AML-193 (cell line): ENCODE measurements at regions not wholly inside any gene's neighbourhood (a gene's known extent, or its start where the extent isn't known, plus 50 kb on each side); places are given as distances from the start of the nearest gene placed in this dataset.
A peak's percentile ranks its signal among the peaks of the same experiment; 100 is the strongest.

ENCODE experiments used
- DNase-seq, 2 experiments: peaks; one replicate each; lab custom pipeline; 2025; lab: John Stamatoyannopoulos, UW

DNA sequence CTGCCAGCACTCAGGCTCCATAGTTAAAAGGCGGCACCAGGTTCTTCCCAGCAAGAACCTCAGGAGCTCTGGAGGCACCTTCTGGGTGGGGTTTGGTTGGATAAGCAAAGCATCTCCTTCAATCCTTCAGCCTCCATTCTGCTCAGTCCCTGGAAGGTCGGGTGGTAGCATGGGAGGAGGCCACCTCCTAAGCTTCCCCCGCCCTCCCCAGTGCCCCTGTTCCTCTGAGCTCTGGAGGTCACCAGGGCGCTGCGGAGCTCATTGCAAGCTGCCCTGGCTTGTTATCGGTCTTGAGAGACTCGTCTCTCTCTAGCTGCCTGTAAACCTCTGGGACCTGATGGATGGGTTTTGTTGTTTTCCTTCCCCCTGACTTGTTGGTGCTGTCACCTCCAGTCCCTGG lies 124.8 kb downstream of the RPLP1 start:
- DNase-seq: no peak

DNA sequence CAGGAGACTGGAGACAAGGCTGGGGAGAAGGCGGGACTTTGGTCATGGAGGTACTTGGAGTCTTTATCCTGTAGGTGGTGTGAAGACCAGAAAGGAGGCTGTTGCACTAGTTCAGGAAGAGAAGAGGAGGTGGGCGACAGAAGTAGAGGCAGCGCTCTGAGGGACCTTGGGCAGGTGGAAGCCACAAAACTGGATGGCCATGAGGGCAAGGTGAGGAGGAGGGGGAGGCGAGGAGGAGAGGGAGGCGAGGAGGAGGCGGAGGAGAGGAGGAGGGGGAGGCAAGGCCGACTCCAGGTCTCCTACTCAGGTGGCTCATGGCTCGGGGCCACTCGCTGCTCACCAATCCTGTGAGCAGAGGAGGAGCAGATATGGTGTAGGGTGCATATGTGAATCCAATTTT lies 125.6 kb downstream of the RPLP1 start:
- no peak for DNase-seq

DNA sequence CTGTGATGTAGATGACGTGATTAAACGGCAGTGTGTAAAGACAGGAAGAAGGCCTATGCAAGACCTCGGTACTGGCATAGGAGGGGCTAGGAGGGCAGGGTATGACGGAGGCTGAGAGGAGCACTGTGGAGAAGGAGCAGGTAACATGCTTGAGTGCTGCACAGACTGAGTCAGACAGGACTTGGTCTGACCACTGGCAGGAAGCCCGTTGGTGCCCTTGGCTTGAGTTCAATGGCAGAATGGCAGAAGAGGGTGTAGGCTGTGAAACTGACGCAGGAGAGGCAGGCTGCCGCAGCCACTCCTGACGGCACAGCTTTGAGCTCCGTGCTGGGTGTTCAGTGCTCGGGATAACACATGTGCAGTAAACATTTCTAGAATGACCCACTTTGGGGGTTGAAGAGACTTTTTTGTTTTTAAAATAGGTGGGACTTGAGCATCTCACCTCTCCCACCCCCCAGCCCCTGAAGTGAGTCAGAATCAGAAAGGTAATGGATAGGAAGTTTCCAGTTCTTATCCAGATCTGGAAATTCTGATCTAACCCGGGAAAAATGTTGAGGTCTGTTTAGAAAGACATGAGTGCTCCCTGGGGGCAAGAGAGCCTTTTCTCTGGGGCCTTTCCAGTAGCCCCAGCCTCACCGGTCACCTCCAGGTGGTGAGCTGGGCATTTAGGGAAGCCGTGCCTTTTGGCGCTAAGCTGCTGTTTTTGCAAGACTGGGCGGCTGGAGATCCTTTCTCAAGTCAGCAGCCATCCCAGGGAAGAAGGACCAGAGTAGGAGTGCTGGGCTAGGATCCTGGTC lies 126.4 kb downstream of the RPLP1 start:
- DNase-seq: no peak

DNA sequence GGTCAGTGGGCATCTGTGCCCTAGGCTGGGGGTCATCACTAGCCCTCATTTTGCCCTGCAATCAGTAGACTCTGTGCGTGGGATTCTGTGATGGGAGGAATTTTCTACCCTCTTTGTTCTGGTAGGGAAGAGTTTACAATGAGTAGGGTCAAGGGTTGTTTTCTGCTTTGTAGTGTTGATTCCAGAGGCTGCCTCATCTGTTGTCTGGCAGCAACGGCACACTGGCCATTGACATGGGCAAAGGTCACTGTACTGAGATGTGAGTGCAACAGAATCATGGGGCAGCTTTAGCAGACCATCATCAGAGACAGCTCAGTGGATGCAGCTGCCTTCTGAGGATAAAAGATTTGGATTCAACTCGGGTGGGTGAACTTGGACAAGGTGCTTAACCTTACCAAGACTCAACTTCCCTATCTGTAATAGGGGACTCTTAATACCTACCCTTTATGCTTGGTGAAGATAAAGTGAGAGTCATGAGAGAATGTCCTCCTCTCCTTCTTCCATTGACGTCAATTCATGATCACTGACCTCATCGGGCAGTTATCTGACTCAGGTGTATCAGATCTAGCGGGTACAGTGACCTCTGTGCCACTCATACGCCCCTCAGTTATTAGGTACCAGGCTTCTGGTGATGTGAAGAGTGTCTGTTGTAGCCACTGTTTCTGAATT lies 127.5 kb downstream of the RPLP1 start:
- no peak for DNase-seq

DNA sequence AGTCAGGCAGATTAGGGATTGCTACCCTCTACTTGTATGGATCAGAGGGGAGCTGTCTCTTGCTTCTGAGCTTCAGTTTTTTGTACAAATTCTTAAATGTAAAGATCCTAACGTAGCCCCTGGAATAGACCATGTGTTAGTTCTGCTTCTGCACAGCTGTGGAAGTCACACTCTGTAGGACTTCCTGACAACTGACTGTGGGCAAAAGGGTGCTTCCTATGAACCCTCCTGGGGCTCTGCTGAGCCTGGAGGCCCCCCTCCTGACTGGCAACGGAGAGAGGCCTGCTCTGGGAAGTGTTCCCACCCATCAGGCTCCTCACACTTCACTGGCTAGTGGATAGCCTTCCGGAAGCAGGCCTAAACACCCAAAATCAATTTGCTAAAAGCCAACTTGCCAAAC lies 131.0 kb downstream of the RPLP1 start:
- DNase-seq: peak; percentile 2 to 28

DNA sequence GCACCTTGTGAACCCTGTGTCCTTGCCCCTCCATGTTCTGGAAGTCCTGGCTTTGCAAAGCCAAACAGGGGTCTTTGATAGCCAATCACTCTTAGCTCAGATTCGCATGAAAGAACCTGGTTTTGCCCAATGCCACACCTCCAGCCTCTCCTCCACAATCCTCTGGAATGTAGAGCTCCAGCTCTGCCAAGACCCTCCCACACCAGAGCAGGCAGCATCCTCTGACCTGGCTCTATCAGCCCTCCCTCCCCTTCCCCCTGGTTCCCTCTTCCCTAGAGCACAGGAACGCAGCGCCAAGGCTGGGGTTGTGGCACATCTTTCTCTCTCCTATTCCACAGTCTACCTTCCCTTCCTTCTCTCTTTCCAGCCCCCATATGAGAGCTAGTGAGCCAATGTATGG lies 133.3 kb downstream of the RPLP1 start:
- DNase-seq: no peak

DNA sequence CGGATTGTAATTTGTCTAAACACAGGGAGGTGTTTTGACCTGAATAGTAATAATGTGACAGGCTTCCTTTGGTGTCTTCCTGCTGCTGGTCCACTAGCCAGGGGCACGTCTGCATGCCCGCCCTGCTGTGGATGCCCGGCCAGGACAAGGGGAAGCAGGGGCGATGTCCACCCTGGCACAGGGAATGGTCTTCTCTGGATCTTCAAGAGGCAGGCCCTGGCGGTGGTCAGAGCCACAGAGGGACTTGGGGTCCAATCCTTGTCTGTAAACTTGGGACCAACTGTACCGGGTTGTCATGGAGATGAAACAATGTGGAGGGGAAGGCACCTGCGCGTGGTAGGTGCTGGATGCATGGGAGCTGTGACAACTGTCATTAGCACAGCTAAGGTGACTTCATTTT lies 134.1 kb downstream of the RPLP1 start:
- DNase-seq: no peak

DNA sequence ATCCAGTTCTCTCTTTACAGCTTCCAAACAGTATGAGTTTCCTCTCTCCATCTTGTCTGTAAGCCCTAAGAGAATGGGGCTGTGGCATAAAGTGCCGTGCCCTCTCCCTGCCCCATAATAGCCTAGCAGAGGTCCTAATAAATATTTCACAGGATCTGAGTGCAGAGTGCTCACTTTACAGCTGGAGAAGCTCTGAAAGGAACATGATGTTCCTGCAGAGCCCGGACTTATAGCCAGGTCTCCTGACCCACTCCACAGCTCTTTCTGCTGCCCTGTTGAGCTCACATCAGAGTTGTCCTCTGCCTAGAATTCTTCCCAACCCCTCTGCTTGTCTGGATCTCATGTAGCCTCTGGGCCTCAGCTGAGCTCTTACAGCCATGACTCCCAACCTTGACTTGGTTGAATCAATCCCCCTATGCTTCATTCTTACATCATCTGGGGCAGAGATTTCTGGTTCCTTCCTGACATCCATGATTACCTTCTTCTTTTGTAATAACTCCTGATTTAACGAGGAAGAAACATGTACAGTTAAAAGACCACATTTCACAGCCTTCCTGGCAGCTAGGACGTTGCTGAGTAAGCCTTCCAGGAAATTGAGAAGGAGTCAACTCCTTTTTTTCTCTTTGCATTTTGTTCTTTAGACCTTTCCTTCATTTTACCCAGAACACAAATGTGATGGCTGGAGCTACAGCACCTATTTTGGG lies 135.3 kb downstream of the RPLP1 start:
- no peak for DNase-seq

DNA sequence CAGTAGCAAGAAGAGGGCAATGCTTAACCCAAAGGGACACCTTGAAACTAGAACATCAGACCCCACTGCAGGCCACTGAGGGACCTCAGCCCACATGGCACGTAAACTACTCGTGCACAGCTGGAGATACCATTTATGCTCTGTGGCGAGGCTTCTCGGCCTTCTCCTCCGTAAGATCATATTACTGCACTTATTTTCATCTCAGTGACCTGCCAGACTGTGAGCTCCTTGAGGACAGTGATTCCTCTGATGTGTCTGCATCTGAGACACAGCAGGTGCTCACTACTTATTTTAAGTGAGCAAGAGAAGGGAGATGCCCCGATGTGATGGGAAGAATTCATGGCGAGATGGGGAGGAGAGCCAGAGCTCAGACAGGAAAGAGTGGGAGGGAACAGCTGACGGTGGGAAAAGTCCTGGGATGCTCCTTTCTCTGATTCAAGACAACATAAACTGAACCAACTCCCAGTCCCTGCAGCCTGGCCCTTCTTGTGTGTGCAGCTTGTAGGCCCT lies 137.6 kb downstream of the RPLP1 start:
- DNase-seq: no peak

DNA sequence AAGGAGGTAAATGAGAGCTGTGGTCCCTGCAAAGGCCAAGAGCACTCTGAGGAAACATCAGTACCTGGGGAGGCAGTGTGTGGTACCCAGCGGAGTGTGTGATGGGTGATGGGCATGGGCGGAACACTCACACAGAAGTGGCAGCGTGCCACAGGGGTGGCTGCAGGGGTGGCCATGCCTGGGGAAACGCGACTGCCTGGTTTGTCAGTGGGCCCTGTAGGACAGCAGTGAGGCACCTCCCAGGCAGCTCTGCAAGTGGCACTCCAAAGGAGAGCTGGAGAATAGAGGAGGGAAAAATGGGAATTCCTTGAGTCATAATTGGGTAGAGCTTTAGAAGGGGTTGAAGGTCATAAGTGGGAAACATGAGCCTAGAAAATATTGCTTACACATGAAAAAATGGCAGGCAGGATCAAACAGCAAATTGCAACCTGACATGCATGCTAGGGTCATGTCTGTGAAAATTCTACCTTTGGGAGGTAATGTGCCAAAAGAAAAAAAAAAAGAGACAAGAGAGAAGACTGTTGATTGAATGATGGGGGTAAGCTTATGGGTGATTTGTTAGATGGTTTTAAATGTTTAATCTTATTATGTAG lies 138.4 kb downstream of the RPLP1 start:
- no peak for DNase-seq

DNA sequence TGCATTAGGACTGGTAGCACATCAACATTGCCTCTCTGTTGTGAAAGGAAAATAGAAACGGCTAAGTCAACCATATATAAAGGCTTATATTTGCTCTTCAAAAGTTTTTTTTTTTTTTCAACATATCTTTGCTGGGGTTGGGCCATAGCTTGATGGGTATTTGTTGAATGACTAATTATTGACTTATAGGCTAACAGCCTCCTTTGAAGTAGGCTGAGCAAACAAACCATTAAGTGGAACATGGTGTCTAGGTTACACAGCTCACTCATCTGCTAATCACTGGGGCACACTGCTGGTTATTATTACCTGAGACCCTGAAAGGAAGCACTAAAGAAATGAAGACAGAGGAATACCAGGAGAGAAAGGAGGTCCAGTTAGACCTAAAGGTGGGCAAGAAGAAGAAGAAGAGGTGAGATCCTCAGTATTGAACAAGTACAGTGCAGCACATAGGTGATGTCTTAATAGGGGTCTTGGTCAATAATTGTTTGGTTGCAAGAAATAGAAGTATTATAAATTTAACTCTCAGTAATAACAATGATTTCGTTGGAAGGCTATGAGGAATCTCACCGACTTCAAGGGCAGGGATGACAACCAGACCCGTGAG lies 139.4 kb downstream of the RPLP1 start:
- no peak for DNase-seq

DNA sequence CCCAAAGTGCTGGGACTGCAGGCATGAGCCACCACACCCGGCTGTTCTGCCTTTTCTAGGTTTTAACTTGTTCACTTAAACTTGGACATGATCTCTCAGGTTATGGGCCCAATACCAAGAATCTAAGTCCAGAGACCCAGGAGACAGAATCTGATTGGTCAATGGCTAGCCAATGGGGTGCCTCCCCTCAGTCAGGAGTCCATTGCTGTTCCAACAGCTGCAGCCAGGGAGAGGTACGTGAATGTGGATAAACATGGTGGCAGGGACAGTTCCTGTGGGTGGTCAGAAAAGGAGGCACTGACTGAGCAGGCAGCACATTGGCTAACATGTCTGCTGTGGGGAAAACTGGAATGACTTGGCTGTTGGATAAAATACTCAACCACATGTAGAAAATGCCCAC lies 140.3 kb downstream of the RPLP1 start:
- no peak for DNase-seq

DNA sequence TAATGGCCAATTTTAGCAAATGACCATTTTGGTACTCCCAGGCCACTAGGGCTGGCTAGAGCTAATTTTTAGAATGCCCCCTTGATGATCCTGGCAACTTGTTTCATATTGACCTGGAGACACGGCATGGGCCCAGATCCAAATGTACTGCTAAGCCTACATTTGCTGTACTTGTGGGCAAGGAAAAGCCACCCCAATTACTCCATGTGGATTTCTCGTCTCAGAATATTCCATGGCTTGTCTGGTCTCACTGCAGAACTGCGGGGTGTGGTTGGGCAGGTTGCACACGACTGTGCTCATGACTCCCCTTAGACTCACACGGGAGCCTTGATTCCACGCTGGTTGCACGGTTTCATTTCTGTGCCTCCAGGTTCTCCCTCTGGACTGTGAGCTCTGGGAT lies 140.9 kb downstream of the RPLP1 start:
- DNase-seq: no peak

DNA sequence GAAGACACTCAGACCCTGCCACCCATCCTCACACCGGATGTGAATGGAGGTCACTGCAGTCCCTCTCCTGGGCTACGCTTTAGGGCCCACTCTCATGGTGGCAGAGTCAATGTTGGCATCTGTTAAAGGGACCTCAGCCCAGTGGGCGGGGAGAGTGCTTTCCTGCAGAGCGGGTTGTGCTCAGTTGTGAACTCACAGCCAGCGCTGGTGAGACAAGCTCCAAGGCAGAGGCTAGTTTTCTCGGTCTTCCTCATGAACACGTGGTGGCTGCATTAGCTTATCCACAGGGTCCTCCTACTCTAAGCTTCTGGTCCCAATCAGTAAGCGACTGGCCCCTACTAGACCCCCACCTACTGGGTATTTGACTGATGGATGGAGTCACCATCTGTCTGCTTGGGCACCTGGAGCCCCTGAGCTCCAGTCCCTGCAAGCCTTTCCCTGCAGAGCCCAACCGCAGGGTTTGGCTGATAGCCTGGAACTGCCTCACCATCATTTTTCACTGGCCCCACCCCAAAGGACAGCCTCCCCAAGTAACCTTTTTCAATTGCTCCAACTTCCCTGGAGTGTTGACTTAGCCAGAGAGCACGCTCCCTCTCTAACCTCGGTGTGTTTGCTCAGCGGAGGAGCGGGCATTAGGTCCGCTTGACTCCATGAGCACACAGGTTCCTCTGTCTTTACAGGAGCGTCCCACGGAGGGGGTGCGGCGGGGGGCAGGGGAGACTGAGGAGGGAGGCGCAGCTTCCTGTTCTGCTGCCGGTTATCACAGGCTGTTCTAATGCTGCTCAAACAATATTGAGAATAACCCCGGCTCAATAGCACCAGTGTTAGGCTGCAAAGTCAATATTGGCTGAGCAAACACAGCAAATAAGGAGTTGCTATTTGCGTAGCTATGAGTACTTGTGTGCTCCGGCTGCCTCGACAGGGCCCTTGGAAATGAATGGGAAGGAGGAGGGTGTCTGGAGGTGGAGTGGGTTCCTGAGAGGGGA lies 141.7 kb downstream of the RPLP1 start:
- DNase-seq: no peak

DNA sequence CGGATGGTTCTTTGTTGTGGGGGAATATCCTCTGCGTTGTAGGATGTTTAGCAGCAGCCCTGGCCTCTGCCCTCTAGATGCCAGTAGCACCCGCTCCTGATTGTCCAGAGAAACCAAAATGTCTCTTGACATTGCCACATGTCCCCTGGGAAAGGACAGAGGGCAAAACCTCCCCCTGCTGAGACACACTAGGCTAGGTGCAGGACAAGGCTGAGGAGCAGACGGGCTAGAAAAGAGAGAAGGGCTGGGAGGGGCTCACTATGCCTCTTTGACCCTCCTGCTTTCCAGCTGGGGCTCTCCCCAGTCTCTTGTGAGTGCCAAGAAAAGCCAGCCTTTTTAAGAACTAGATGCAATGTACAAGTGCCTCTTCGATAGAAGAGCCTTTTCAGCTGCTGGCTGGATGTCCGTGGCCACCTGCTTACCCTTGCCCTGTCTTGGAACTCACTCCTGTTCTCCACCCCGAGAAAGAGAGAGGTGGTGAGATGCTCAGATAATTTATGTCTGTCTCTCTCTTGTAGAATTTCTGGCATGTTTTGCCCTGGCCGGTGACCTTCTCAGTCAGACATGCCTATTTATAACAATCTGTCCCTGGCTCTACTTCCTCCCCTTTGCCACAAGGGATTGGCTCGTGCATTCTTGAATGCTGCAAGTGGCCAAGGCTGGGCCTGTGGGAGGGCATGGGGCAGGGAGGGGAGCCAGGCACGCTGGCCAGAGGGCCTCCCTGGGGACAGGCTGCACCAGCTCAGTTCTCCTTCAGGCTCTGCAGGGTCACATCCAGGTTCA lies 142.6 kb downstream of the RPLP1 start:
- DNase-seq: no peak

DNA sequence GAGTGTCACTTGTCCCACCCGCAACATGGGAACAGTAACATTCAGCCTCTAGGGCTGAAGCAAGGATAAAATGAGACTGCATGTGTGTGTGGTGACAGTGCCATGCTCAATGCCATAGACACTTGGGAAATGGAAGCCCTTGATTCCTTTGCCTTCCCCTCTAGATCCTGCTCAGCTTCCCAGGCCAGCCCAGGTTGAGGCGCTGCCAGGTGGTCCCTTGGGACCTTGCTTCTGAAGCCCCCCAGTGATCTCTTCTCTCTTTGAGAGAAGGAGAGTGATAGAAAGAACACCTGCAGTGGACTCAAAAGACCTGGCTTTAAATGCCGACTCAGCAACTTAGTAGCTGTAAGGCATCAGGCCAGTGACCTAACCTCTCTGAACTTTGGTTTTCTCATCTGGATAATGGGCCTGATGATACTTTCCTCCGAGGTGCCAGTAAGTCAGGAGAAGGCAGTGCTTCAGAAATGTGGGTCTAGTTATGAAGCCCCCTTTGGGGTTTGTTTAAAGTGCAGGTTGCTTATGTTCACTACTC lies 144.5 kb downstream of the RPLP1 start:
- DNase-seq: no peak

DNA sequence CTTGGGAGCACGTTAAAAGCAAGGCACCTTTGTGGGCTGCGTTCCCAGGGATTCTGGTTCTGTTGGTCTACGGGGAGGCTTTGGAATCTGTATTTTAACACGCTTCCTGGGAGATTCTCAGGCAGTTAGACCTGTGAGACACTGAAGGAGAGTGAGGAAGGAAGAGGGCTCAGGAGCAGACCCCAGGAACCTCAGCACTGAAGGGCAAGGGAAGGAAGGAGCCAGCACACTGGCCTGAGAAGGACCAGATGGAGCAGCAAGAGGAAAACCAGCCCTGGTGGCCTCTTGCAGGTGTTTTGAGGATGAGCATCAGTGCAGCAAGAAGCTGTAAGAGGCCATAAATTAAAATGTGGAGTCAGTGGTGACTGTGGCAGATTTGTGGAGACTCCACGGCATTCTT lies 146.7 kb downstream of the RPLP1 start:
- no peak for DNase-seq

DNA sequence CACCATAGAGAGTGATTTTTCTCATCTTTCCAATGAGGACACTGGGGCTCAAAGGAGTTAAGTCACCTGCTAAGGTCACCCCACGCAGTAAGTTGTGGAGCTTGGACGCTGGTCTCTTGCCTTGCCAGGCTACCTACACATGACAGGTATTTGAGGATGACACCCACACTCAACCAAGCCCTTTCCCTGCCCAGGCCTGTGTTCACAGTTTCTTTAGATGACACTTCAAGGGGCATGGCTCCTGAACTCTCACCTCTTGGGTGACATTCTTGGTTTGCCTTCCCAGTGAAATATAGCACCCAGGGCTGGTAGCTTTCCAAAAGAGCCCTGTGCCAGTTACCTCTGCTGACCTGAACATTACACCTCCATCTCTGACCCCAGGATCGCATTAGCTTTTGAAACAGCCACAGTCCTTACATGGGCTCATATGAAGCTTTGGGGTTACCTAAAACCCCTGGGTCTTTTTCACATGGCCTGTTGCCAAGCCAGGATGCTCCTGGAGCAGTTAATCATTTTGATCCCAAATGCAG lies 148.0 kb downstream of the RPLP1 start:
- DNase-seq: no peak

DNA sequence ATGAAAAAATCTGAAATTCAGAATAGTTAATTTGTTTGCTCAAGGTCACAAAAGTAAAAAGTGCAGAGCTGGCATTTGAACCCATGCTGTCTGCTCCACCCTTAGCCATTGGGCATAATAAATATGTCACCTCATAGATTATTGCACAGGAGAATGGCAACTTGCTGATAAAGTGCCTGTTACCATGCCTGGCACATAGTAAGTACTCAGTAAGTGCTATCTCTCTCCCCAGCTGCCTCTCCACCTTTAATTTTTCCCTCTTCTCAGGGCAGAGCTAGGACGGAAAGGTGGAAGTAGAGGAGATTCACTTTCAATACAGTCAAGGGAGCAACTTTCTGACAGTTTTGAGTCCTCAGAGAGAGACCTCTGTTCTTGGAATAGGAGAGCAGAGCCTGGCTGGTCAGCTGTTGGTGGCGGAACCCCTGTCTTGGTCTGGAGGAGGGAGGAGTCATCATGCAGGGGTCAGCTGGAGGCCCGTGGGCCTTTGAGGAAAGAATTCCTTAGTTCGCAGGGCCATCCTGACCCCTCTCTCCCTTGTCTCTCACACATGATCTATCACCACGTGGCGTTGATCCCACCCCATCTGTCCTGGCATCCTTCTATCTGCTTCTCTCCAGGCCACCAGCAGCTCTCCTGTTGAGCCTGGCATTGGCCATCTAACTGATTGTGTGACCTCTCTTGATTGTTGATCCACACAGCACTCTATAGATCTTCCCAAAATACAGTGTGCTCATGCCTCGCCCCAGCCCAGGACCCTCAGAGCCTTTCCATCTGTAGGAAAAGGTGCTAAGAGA lies 149.3 kb downstream of the RPLP1 start:
- DNase-seq: no peak
